ENCODE measurements at regions not wholly inside any gene's neighbourhood (a gene's known extent, or its start where the extent isn't known, plus 50 kb on each side); places are given as distances from the start of the nearest gene placed in this dataset.

DNA sequence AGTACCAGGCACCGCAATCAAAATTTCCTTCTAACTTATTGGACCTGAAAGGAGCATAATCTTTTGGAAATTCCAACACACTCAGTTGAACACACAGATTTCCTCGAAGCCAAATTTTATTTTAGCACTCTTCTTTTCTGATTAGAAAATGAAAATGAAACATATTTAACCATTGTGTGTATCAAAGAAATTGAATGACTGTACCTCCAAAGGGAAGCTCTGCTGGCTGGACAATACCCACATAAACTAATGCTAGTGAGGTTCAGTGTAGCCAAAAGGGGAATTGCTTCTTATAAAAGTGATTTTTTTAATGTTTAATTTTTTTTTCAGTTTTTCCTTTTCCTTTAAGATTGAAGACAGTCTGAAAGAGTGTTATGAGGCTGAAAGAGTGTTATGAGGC is 239.6 kb upstream of the NREP start:
- no TSS peak for BruUV-seq (replicated peaks)
- no peaks in the 10 kb centered on the region for H3K9me2 ChIP-seq (ENCODE audit: insufficient read depth, low read length)
- no peaks in the 10 kb centered on the region for H3K36me3 ChIP-seq (ENCODE audit: insufficient read depth, low read length)
- TF ChIP-seq EZH2phosphoT487 (IDR thresholded peaks at IDR 0.05; ENCODE audit: borderline replicate concordance, low read depth, low read length): no peak
- TF ChIP-seq, protein P1, sequence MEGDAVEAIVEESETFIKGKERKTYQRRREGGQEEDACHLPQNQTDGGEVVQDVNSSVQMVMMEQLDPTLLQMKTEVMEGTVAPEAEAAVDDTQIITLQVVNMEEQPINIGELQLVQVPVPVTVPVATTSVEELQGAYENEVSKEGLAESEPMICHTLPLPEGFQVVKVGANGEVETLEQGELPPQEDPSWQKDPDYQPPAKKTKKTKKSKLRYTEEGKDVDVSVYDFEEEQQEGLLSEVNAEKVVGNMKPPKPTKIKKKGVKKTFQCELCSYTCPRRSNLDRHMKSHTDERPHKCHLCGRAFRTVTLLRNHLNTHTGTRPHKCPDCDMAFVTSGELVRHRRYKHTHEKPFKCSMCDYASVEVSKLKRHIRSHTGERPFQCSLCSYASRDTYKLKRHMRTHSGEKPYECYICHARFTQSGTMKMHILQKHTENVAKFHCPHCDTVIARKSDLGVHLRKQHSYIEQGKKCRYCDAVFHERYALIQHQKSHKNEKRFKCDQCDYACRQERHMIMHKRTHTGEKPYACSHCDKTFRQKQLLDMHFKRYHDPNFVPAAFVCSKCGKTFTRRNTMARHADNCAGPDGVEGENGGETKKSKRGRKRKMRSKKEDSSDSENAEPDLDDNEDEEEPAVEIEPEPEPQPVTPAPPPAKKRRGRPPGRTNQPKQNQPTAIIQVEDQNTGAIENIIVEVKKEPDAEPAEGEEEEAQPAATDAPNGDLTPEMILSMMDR (conservative IDR thresholded peaks at IDR 0.05; ENCODE audit: low read length): no peak
- no peak overlapping the region for H3K27ac ChIP-seq (ENCODE audit: low read depth, low read length, poor library complexity, severe bottlenecking)
- no peaks in the 10 kb centered on the region for H3K79me2 ChIP-seq (ENCODE audit: insufficient read depth, low read depth, low read length)
- ChIA-PET CTCF (ENCODE audit: unreplicated experiment) (no interaction called here), POLR2A (no interaction called here)
- H3K4me2 ChIP-seq (ENCODE audit: low read length): no peak overlapping the region
- no peaks in the 10 kb centered on the region for H3K9me3 ChIP-seq (ENCODE audit: low read length)
- H3K4me3 ChIP-seq (ENCODE audit: low read depth, low read length, poor library complexity, severe bottlenecking): no peak overlapping the region
- H2AFZ ChIP-seq (ENCODE audit: low read length): no peak overlapping the region
- intact Hi-C loops (cut with micrococcal nuclease; ENCODE audit: unreplicated experiment): no loop called here
- no peaks in the 10 kb centered on the region for H4K20me1 ChIP-seq (ENCODE audit: insufficient read depth, low read length)
- no peak for DNase-seq (ENCODE audit: low spot score)
- H3K4me1 ChIP-seq (ENCODE audit: insufficient read depth, low read length, poor library complexity, severe bottlenecking): no peaks in the 10 kb centered on the region

GRCh38 chr5:111995701-111996100 is 238.7 kb upstream of the NREP start:
- TF ChIP-seq, protein P1 (conservative IDR thresholded peaks at IDR 0.05; ENCODE audit: low read length): no peak
- TF ChIP-seq EZH2phosphoT487 (IDR thresholded peaks at IDR 0.05; ENCODE audit: borderline replicate concordance, low read depth, low read length): no peak
- Histone ChIP-seq H3K4me3 (ENCODE audit: low read depth, low read length, poor library complexity, severe bottlenecking) (no peak overlapping the region), H3K9me3 (ENCODE audit: low read length) (no peaks in the 10 kb centered on the region), H3K79me2 (ENCODE audit: insufficient read depth, low read depth, low read length) (no peaks in the 10 kb centered on the region), H3K36me3 (ENCODE audit: insufficient read depth, low read length) (no peaks in the 10 kb centered on the region), H3K4me1 (ENCODE audit: insufficient read depth, low read length, poor library complexity, severe bottlenecking) (no peaks in the 10 kb centered on the region), H4K20me1 (ENCODE audit: insufficient read depth, low read length) (no peaks in the 10 kb centered on the region), H3K27ac (ENCODE audit: low read depth, low read length, poor library complexity, severe bottlenecking) (no peak overlapping the region), H3K4me2 (ENCODE audit: low read length) (no peak overlapping the region), H2AFZ (ENCODE audit: low read length) (no peak overlapping the region), H3K9me2 (ENCODE audit: insufficient read depth, low read length) (no peaks in the 10 kb centered on the region)
- no peak for DNase-seq (ENCODE audit: low spot score)
- POLR2A ChIA-PET: interaction anchor here (1.6 kb wide), 1 partner anchor 22 kb away, joined by 5 read pairs; no protein-coding TSS in a partner anchor
- CTCF ChIA-PET (ENCODE audit: unreplicated experiment): no interaction called here
- no TSS peak for BruUV-seq (replicated peaks)
- intact Hi-C loops (cut with micrococcal nuclease; ENCODE audit: unreplicated experiment): no loop called here

DNA sequence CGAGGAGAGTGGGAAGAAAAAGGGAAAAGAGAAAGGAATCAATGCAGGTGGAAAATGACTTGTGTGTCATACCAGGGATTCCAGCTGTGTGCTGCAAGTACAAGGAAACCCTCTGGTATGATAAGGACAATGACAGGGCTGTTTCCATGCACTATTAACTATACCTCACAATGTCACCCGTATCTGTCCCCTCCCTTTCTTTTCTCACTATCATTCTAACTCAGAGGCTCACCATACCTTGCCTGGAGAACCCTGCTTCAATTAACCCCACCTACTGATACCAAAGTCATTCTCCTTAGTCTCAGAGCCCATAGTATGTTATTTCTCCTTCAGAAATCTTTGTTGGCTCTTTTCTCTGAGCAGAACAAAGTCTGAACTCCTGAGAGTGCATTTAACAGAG is 236.2 kb upstream of the NREP start:
- intact Hi-C loops (cut with micrococcal nuclease; ENCODE audit: unreplicated experiment): no loop called here
- Histone ChIP-seq H3K4me2 (ENCODE audit: low read length) (no peak overlapping the region), H3K36me3 (ENCODE audit: insufficient read depth, low read length) (no peaks in the 10 kb centered on the region), H3K27ac (ENCODE audit: low read depth, low read length, poor library complexity, severe bottlenecking) (no peak overlapping the region), H3K4me1 (ENCODE audit: insufficient read depth, low read length, poor library complexity, severe bottlenecking) (no peaks in the 10 kb centered on the region), H3K79me2 (ENCODE audit: insufficient read depth, low read depth, low read length) (no peaks in the 10 kb centered on the region), H4K20me1 (ENCODE audit: insufficient read depth, low read length) (no peaks in the 10 kb centered on the region), H2AFZ (ENCODE audit: low read length) (no peak overlapping the region), H3K9me2 (ENCODE audit: insufficient read depth, low read length) (no peaks in the 10 kb centered on the region), H3K9me3 (ENCODE audit: low read length) (no peaks in the 10 kb centered on the region), H3K4me3 (ENCODE audit: low read depth, low read length, poor library complexity, severe bottlenecking) (no peak overlapping the region)
- no peak for DNase-seq (ENCODE audit: low spot score)
- TF ChIP-seq, protein P1 (conservative IDR thresholded peaks at IDR 0.05; ENCODE audit: low read length): no peak
- TF ChIP-seq EZH2phosphoT487 (IDR thresholded peaks at IDR 0.05; ENCODE audit: borderline replicate concordance, low read depth, low read length): no peak
- no TSS peak for BruUV-seq (replicated peaks)
- POLR2A ChIA-PET: interaction anchor here (0.6 to 0.9 kb wide), 2 partner anchors 30 to 58 kb away, joined by 3 read pairs; no protein-coding TSS in a partner anchor
- CTCF ChIA-PET (ENCODE audit: unreplicated experiment): no interaction called here
